Posterior vena cava (tissue), 2 donors: ENCODE measurements at regions not wholly inside any gene's neighbourhood (a gene's known extent, or its start where the extent isn't known, plus 50 kb on each side); places are given as distances from the start of the nearest gene placed in this dataset.

ENCODE experiments used
- DNase-seq: peaks from one replicate; pipeline ENCODE4 v3.0.0-alpha.2; 2020; ENCODE audit warnings: low spot score
- intact Hi-C, 2 donors: fragments of 100-400 bp; cut with DNase I; formaldehyde crosslinking; loops; one replicate each; pipeline versions ENCODE4 v1.14.1 to v1.14.2; 2022 to 2023
- donor health status: DM: yes; HTN: yes; CAD: no.
- donor health status: DM: yes; HTN: yes; CAD: no.

DNA sequence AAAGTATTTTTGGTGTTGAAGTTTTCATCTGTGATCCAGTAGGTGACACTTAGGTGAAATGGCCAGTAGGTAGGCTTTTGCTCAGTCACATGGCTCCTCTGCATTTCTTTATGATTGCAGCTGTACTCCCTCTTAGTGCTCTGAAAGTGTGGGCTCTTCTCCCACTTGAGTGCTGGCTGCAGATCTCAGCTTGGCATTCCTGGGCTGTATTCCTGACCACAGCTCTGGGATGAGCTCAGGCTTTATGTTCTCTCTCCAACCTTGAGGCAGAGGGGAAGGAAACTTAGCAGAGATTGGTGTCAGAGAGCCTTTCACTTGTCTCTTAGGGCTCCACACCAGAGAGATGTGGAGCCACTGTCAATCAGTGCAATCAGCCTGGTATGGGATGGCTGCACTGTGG lies 254.3 kb downstream of the NDFIP2 start:
- intact Hi-C loops, result no loop called here
- no peak for DNase-seq

GRCh38 chr13:79727086-79727485 lies 246.1 kb downstream of the NDFIP2 start:
- no peak for DNase-seq
- intact Hi-C loops, result no loop called here

DNA sequence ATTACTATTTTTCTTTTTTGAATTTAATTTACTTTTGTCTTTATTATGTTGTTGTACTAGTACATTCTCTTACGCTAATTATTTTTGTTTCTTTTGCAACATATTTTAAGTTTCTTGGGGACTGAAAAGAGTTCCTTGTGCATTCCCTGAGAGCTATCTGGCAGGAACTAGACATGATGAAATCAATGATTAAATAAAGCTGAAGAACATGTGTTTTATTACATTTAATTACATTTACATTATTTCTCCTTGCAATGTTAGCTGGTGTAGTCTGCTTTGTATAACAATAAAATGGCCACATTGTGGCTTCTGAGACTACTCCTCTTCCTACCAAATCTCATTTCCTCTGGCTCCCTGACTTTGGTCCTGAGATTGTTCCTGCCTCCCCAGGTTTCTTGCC lies 244.9 kb downstream of the NDFIP2 start:
- DNase-seq, result no peak
- intact Hi-C loops, result no loop called here

GRCh38 chr13:79724348-79725103 lies 243.6 kb downstream of the NDFIP2 start:
- no peak for DNase-seq
- intact Hi-C loops, result no loop called here

DNA sequence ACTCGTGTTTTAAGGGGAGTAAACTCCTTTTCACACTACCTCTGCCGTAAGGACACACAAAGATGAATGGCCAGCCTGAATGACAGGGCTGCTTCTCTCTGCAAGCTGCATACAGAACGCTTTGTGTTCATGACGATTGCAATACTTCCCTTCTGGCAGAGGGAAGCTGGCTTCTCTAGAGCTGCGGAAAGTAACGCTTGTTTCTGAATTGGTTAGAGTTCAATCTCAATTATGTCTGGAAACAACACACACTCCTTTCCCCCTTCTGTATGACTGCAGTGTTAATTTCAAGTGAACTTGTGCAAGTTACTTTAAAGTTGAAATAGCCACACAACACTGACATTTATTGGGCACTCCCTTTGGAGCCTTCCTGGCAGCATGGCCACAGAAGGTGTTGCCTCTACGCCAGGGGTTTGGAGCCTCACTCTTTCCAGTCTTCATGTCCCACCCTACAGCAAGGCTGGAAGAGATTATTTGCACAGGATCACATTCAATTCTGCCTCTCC lies 242.6 kb downstream of the NDFIP2 start:
- intact Hi-C loops, result no loop called here

GRCh38 chr13:79722885-79723445 lies 242.0 kb downstream of the NDFIP2 start:
- no peak for DNase-seq

More for the DNA sequence above, 242.6 kb downstream of the NDFIP2 start:
- no peak for DNase-seq

DNA sequence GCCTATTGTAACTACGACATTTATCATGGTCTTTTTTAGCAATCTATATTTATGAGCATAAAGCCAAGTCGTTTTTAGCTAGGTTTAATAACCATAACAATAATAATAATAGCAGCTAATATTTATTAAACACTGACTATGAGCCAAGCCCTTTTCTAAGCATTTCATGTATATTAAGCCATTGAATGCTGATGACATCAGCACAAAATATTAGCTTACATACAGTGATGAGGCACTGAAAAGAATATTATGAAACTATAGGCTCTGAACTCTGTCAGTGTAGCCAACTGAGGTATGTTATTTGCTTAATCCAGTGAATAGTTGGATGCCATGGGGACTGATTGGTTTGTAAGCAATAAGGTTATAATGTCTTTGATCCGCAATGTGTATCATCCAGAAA lies 235.2 kb downstream of the NDFIP2 start:
- intact Hi-C loops, result no loop called here
- no peak for DNase-seq

More at GRCh38 chr13:79722885-79723445, 242.0 kb downstream of the NDFIP2 start:
- intact Hi-C loops, result no loop called here

DNA sequence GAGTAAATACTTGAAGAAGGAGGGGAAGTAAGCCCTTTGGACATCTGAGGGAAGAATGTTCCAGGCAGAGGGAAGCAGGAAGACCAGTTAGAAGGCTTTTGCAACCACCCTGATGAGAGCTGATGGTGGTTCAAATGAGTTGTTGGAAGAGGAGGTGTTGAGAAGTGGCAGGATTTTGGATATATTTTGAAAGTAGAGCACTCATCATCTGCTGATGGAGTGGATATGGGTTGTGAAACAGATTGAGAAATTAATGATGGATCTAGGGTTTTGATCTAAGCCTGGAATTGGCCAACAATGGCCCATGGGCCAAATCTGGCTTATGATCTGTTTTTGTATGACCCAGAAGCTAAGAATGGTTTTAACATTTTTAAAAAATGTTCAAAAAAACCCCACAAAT lies 230.7 kb downstream of the NDFIP2 start:
- no peak for DNase-seq
- intact Hi-C loops, result no loop called here

DNA sequence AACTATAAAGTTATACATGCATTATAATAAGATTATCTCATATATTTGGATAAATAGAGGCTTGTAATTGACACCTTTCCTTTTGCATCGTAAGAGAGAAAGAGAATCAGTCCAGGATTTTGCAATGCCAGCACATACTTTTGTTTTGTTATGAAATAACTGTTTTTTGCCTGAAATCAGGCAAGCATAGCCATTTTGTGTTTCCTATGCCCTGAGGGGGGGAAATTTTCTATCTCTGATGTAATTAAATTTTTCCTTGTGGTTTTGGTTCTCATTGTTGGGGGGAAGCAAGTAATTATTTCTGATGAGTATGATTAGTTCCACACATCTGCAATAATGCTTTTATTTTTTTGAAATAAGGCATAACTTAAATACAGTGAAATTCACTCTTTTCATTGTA lies 229.4 kb downstream of the NDFIP2 start:
- intact Hi-C loops, result no loop called here
- no peak for DNase-seq

GRCh38 chr13:79709471-79709870 lies 228.5 kb downstream of the NDFIP2 start:
- intact Hi-C loops, result no loop called here

DNA sequence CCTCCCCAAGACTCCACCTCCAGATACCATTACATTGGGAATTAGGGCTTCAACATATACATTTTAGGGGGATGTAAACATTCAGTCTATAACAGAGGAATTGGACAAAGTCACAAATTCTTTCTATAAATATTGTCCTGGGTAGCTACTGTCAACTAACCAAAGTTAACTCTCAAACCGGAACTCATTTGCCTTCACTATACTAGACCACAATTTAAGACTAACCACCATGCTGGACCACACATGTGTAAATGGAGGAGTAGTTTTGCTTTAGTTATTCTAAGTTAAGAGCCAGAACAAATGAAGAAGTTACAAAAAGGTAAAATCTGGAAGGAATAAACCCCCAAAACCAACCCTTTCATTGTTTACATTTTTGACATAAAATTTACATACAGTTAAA lies 222.8 kb downstream of the NDFIP2 start:
- intact Hi-C loops, result no loop called here

More at GRCh38 chr13:79709471-79709870, 228.5 kb downstream of the NDFIP2 start:
- DNase-seq, result no peak

GRCh38 chr13:79695754-79696153 lies 214.8 kb downstream of the NDFIP2 start:
- no peak for DNase-seq
- intact Hi-C loops, result no loop called here

More for the DNA sequence above, 222.8 kb downstream of the NDFIP2 start:
- DNase-seq, result no peak

GRCh38 chr13:79692846-79693245 lies 211.9 kb downstream of the NDFIP2 start:
- intact Hi-C loops, result no loop called here
- no peak for DNase-seq

DNA sequence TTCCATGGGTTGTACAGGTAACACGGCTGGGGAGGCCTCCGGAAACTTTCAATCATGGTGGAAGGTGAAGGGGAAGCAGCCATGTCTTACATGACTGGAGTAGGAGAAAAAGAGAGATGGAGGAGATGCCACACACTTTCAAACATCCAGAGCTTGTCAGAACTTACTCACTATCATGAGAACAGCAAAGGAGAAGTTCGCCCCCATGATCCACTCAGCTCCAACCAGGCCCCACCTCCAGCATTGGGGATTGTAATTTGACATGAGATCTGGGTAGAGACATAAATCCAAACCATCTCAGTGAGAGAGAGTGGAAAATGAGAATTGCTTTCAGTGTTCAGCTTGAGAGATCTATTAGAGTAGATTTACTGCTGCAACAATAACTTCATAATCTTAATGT lies 210.9 kb downstream of the NDFIP2 start:
- no peak for DNase-seq
- intact Hi-C loops, result no loop called here

DNA sequence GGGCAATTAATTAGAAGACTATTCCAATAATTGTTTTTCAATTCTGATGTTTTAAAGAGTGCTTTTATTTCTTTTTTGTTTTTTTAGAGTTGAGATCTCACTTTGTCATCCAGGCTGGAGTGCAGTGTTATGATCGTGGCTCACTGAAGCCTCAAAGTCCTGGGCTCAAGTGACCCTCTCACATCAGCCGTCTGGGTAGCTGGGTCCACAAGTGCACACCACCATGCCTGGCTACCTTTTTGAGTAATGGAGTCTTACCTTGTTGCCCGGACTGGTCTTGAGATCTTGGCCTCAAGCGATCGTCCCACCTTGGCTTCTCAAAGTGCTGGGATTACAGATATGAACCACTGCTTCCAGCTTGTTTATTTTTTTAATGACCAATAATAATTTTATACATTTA lies 207.8 kb downstream of the NDFIP2 start:
- intact Hi-C loops, result no loop called here

DNA sequence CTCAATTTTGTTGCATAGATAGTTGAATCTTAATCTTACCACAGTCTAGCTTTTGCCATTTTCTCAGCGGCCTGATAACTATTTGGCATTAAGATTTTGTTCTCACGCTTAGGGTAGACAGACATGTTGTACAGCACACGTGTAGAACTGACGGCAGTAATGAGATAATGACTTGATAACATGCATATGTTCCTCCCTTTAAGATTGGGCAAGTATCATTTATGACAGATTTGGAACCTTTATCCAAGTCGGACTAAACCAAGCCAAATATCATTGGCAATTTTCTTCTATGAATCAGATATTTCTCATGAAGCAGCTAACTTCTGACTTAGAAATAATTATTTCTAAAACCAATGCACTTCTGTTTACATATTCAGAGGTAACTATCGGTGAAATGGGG lies 205.5 kb downstream of the NDFIP2 start:
- intact Hi-C loops, result no loop called here
- DNase-seq, result no peak

More for the DNA sequence above, 207.8 kb downstream of the NDFIP2 start:
- DNase-seq, result no peak

GRCh38 chr13:79684371-79684770 lies 203.4 kb downstream of the NDFIP2 start:
- intact Hi-C loops, result no loop called here

DNA sequence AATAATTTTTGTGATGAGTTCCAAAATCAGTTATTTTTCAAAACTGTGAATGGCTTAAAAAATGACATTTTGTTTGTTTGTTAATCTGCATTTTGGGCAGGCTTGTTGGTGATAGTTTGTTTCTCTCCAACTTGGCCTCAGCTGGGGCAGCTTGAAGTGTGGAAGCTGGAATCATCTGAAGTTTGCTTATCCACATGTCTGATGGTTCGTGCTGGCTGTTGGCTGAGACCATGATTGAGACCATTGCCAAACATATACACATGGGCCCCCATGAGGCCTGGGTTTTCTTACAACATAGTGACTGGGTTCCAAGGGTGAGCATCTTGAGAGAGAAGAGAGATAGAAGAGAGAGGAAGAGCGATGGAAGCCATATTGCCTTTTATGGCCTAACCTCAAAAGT lies 201.2 kb downstream of the NDFIP2 start:
- DNase-seq, result no peak
- intact Hi-C loops, result no loop called here

More at GRCh38 chr13:79684371-79684770, 203.4 kb downstream of the NDFIP2 start:
- no peak for DNase-seq

GRCh38 chr13:79681069-79681468 lies 200.1 kb downstream of the NDFIP2 start:
- intact Hi-C loops, result no loop called here
- DNase-seq, result no peak

DNA sequence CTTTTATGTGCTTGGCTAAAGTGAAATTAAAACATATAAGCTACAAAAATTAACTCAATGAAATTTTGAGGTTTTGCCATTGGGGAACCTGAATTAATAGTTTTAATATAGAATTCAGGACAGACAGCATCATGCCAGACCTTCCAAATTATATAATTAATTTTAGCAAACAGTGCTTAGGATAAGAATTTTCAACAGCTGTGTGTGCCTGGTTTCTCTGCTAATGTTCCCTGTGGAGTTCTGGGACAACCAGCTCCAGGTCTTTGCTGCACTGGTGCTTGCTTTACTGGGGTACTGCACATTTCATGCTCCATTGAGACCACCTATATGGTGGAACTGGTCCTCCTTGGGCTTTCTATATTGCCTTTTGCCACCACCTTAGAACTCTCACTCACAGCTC lies 199.5 kb downstream of the NDFIP2 start:
- intact Hi-C loops, result no loop called here
- DNase-seq, result no peak

GRCh38 chr13:79679334-79679733 lies 198.4 kb downstream of the NDFIP2 start:
- intact Hi-C loops, result no loop called here

More at GRCh38 chr13:79679334-79679733, 198.4 kb downstream of the NDFIP2 start:
- no peak for DNase-seq
